Prostate gland (tissue), 2 donors: ENCODE measurements at regions not wholly inside any gene's neighbourhood (a gene's known extent, or its start where the extent isn't known, plus 50 kb on each side); places are given as distances from the start of the nearest gene placed in this dataset.

ENCODE experiments used
- DNase-seq: peaks from one replicate; pipeline ENCODE4 v3.0.0-alpha.2; 2019; ENCODE audit warnings: low spot score
- H3K27ac ChIP-seq, 2 donors: fragments of 200-600 bp; sonication (generic); 2 replicates each; pipeline ENCODE4 v1.5.1; 2017 to 2019
- H3K27me3 ChIP-seq: fragments of 200-600 bp; sonication (generic); replicated peaks from 2 replicates; pipeline ENCODE4 v1.5.1; 2019; ENCODE audit not compliant: insufficient read depth
- H3K36me3 ChIP-seq, 2 donors: fragments of 200-600 bp; sonication (generic); 1 replicate in 1 of 2; 2 replicates in 1 of 2; pipeline versions ENCODE4 v1.5.1 to v1.8.1; 2017 to 2019
- H3K4me1 ChIP-seq: fragments of 200-600 bp; sonication (generic); replicated peaks from 2 replicates; pipeline ENCODE4 v1.5.1; 2019
- H3K4me3 ChIP-seq, 2 donors: fragments of 200-600 bp; sonication (generic); 2 replicates each; pipeline ENCODE4 v1.5.1; 2017 to 2019
- H3K9me3 ChIP-seq: fragments of 200-600 bp; sonication (generic); 2 replicates; pipeline ENCODE4 v1.5.1; 2017
- CTCF ChIP-seq, 4 experiments: fragments of 200-600 bp in 2 of 4; fragments of 450-650 bp in 2 of 4; sonication (generic) in 2 of 4; IDR thresholded peaks; 1 replicate in 3 of 4; 2 replicates in 1 of 4; pipeline ENCODE4 v1.5.1; 2016 to 2019; ENCODE audit warnings: antibody characterized with exemption in 4 of 4, mild to moderate bottlenecking in 2 of 4, moderate library complexity in 2 of 4
- POLR2A ChIP-seq: fragments of 450-650 bp; IDR thresholded peaks from one replicate; pipeline ENCODE4 v1.6.1; 2016; ENCODE audit warnings: antibody characterized with exemption, mild to moderate bottlenecking
- POLR2AphosphoS5 ChIP-seq: sonication (generic); formaldehyde crosslinking; IDR thresholded peaks from one replicate; pipeline ENCODE4 v1.6.1; 2017; ENCODE audit warnings: antibody characterized with exemption
- WGBS: methylation state at CpG from one replicate; pipeline ENCODE4 v1.1.5; 2018; 5-methylcytosine and 5-hydroxymethylcytosine counted together
- intact Hi-C: fragments of 100-400 bp; cut with DNase I; formaldehyde crosslinking; loops from one replicate; pipeline ENCODE4 v1.14.2; 2022

DNA sequence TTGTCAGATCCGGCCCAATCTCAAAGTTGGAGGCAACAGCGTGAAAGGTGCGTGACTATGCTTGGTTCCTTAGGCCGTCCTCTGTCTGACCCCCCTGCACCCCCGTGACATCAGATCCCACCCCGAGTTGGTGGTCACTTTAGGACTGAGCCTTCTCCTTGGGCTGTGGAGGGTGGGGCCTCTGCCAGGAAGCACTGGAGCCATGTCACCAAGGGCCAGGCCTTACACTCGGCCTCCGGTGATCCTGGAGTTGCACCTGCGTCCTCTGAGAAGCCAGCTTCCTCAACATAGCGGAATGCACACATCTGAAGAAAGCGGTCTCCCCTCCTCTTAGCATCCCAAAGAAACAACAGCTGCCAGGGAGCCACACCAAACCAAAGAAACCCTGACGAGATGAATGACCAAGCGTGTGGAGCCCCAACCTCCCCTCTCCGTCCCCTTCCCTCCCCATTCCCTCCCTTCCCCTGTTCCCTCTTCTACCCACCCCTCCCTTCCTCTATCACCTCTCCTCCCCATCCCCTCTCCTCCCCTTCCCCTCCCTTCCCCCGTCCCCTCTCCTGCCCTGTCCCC is 182.6 kb downstream of the TTLL2 start:
- intact Hi-C loops: no loop called here
- H3K27ac ChIP-seq: no peak overlapping the region
- no peak overlapping the region for H3K4me3 ChIP-seq
- H3K9me3 ChIP-seq: no peaks in the 10 kb centered on the region
- DNase-seq: no peak
- WGBS: 84% methylated on average over 15 of the region's 15 CpGs
- no peaks in the 10 kb centered on the region for H3K27me3 ChIP-seq
- H3K36me3 ChIP-seq: no peaks in the 10 kb centered on the region
- TF ChIP-seq CTCF (IDR thresholded peaks at IDR 0.05) (no peak), POLR2AphosphoS5 (no peak), POLR2A (no peak)
- H3K4me1 ChIP-seq: no peaks in the 10 kb centered on the region

DNA sequence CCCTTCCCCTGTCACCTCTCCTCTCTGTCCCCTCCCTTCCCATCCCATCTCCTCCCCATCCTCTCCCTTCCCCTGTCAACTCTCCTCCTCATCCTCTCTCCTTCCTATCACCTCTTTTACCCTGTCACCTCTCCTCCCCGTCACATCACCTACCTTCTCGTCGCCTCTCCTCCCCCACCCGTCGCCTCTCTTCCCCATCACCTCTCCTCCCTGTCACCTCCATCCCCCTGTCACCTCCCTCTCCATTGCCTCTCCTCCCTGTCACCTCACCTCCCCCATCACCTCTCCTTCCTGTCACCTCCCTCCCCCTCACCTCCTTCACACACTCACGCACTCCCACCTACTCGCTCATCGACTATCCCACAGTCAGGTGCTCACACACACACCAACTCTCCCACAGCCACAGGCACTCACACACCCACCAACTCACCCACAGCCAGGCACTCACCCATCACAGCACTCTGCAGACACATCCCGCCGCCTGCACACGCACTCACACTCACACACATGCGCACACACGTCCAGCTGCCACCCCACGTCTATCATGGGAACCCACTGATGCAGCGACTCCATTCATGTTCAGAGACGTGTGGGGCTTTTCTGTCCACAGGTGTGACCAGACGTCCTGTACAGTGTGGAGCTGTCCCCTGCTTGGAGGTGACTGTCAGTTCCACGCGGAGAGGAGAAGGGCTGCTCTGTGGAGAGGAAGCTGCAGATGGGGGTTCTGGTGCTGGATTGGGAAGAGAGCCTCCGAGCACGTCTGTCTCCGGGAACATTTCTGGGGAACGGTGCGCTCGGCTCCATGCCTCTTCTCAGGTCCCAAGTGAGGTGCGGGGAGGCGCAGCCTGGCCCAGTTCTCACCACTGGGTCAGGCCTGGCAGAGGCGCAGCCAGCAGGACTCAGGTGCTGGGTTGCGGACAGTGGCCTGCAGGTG is 184.3 kb downstream of the TTLL2 start:
- TF ChIP-seq POLR2A: no peak
- no peak for TF ChIP-seq POLR2AphosphoS5
- no peak for TF ChIP-seq CTCF (IDR thresholded peaks at IDR 0.05)
- Histone ChIP-seq H3K4me1 (no peaks in the 10 kb centered on the region), H3K36me3 (no peaks in the 10 kb centered on the region), H3K27ac (no peak overlapping the region), H3K27me3 (no peaks in the 10 kb centered on the region), H3K9me3 (no peaks in the 10 kb centered on the region), H3K4me3 (no peak overlapping the region)
- WGBS: 87% methylated on average over 29 of the region's 29 CpGs
- intact Hi-C loops: no loop called here
- DNase-seq: no peak

DNA sequence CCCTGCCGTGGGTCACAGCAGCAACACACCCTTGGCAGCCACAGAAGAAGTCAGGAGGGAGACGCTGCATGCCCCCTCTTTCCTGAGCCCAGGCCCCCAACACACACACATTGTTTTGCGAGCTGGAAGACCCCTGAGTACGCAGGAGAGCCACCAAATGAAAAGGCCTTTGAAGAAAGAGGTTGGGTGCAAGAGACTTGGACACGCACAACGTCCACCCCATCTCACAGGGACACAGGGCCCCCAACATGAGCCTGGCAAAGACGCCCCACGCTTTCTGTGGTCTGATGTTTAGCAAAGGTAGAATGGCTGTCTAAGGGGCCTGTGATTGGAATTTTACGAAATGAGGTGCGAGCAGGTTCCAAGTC is 185.0 kb downstream of the TTLL2 start:
- no peak overlapping the region for H3K27ac ChIP-seq
- DNase-seq: no peak
- TF ChIP-seq CTCF (IDR thresholded peaks at IDR 0.05) (no peak), POLR2AphosphoS5 (no peak), POLR2A (no peak)
- WGBS: 89% methylated on average over 10 of the region's 10 CpGs
- H3K4me1 ChIP-seq: no peaks in the 10 kb centered on the region
- H3K4me3 ChIP-seq: no peak overlapping the region
- H3K27me3 ChIP-seq: no peaks in the 10 kb centered on the region
- no peaks in the 10 kb centered on the region for H3K36me3 ChIP-seq
- intact Hi-C loops: no loop called here
- H3K9me3 ChIP-seq: no peaks in the 10 kb centered on the region

DNA sequence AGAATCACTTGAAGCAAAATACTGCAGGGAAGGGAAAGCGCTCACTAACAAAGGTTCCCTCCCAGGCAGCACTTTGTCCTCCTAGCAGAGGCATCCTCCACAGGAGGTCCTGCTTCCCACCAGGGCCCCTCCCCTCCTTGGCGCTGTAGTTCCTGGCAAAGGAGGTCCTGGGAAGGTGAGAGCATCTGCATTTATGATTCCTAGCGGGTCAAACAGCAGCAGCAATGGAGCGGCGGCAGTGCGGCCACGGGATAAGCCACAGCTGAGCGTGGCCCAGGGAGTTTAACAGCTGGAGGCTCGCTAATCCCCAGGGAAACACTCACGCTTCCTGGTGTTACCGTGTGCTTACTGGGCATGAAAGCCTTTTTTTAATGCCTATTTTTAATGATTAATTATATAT is 185.8 kb downstream of the TTLL2 start:
- Histone ChIP-seq H3K27ac (no peak overlapping the region), H3K27me3 (no peaks in the 10 kb centered on the region), H3K9me3 (no peaks in the 10 kb centered on the region), H3K36me3 (no peaks in the 10 kb centered on the region), H3K4me3 (no peak overlapping the region), H3K4me1 (no peaks in the 10 kb centered on the region)
- WGBS: 79% methylated on average over 11 of the region's 11 CpGs
- TF ChIP-seq POLR2A (no peak), POLR2AphosphoS5 (no peak), CTCF (IDR thresholded peaks at IDR 0.05) (no peak)
- intact Hi-C loops: no loop called here
- no peak for DNase-seq
